NCI-H2227 (cell line): ENCODE measurements at regions not wholly inside any gene's neighbourhood (a gene's known extent, or its start where the extent isn't known, plus 50 kb on each side); places are given as distances from the start of the nearest gene placed in this dataset.
"Not testable (repeated sequence)": the region's sequence is repeated elsewhere in the genome, so short reads cannot be mapped to it uniquely, and the experiment has no call there.

Source experiments
- DNase-seq: peaks from one replicate; lab custom pipeline; 2025; ENCODE audit not compliant: unreplicated experiment; lab: John Stamatoyannopoulos, UW

- no peak for DNase-seq
These were observed 78.7 kb upstream of the SMIM23 start for GRCh38 chr5:171706736-171707441.

GRCh38 chr5:171707442-171707792, 78.2 kb upstream of the SMIM23 start:
- DNase-seq: no peak

DNA sequence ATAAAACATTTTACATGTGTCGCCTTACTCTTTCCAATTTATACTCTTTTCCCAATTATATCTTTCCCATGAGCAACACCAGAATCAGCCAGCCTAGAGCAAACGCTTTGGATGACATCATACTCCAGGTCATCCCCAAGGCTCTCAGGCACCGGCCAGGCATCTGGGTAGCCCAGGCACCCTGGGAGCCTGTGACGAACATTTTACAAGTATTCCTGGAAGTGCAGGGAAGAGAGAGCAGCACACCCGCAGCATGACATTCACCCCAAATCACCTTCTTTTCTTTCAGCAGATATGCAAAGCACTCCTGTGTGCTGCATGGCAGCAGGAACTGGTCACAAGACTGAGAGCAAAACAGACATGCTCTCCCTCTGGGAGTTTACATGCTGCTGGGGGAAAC, 75.7 kb upstream of the SMIM23 start:
- DNase-seq: no peak

DNA sequence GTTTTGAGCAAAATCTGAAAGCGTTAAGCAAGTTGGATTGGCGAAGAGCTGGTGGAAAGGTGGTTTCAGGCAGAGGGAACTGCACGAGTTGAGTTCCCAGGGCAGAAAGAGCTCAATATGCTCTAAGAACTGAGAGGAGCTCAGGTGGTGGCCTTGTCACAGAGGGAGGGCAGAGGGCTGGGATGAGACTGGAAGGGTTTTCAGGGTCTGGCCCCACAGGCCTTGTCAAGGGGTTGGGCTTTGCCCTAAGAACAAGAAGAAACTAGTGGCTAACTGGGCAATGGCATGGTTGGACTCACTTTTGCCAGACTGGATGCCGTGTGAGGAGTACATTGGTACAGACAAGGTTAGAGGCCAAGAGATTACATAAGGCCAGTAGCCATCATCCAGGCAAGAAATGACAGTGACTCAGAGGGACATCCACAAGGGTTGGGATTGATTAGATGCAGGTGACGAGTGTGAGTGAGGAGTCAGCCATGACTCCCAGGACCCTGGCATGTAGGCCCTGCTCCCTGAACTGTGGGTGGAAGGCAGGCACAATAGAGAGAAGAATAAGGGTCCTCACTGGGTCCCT, 75.1 kb upstream of the SMIM23 start:
- DNase-seq: no peak

DNA sequence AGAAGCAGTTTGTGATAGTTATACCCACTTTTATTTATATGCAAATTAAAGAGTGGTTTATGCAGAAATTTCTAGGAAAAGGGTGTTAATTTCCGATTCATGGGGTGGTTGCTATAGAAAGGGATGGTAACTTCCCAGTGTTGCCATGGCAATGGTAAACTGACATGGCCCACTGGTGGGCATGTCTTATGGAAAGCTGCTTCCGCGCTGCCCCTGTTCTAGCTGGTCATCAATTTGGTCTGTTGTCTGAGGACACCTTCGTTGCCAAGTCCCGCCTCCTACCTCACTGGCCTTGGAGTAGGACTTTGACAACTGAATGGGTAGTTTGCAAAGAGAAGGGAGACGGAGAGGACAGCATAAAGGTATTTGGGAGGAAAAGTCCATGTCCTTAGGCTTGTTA, 74.0 kb upstream of the SMIM23 start:
- DNase-seq: no peak

DNA sequence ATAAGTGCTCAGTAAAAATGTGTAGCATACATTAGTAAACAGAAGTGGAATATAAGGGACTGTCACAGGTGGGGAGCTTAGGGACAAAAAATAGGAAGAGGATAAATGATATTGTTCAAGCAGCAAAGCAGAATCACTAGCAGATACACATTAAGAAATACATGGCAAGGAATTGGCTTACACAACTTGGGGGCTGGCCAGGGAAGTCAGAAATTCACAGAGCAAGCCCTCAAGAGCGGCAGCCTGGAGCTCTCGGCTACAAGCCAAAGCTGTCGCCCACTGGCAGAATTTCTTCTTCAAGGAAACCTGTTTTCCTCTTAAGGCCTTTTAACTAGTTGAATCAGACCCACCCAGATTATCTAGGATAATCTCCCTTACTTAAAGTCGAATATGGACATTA, 73.0 kb upstream of the SMIM23 start:
- no peak for DNase-seq

DNA sequence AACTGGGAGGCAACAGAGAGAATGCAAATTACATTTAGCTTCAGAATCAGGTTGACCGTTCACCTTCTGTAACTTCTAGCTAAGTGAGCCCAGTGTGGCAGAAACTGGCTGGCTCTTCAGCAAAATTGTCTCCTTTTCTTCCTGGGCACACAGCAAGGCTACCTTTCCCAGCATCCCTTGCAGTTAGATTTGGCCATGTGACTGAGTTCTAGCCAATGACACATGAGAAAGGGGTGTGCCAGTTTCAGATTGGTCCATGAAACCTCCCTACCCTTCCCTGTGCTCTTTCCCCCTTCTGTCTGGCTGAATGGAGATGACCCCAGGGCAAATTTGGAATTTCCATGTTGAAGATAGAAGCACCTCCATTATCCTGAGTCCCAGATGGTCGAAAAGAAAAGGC, 72.5 kb upstream of the SMIM23 start:
- no peak for DNase-seq

DNA sequence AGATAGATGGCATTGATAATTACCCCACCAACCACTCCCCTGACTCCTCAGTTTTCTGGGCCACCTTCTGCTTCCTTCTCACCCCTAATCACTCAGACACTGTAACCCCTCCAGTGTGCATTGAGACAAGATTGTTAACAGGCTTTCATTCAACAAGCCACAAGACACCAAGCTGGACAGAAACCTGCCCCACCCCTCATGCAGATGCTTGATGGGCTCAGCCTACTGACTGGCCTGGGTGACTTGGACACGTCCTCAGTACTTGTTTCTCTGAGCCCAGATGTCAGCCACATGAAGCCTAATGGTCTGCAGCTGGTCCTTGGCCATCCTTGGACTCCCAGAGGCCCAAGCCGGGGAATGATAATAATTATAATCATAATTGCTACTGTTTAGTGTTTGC, 71.4 kb upstream of the SMIM23 start:
- no peak for DNase-seq

DNA sequence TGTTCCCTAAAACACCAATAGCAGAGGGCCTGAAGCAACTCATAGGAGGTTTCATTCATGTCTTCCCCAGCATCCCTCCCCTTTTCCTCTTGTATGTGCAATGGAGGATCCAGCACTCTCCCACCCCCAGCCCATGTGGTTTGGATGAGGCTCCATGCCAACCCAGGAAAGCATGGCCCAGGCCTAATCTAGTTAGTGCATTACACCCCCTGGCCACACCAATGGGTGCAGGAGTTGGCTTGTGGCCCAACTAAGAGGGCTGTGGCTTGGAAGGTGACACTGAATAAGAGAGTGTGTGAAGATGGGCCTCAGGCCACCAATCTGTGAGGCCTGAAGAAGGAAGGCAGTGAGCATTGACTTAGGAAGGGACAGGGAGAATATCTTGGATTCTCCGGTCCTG, 70.8 kb upstream of the SMIM23 start:
- DNase-seq: no peak

DNA sequence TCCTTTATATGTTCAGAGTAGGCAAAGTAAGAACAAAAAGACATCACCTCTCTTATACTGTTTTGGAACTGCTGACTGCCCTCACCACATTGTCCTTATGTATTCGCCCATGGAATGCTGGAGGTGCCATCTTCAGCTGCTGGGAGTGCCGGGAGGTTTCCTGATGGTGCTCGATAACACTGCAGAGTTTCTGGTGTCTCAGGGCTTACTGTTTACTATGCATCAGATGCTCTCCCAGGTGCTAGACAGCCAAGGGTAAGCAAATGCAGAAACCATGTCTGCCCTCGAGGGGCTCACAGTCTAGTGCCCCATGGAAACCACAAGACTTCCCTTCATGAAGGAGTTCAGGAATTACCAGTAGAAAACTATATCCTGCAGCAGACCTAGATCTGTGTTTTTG, 70.1 kb upstream of the SMIM23 start:
- no peak for DNase-seq

GRCh38 chr5:171720086-171720485, 65.5 kb upstream of the SMIM23 start:
- no peak for DNase-seq

- no peak for DNase-seq
These were observed 64.2 kb upstream of the SMIM23 start for GRCh38 chr5:171721464-171721863.

- peak; percentile 27 for DNase-seq
These were observed 61.0 kb upstream of the SMIM23 start for GRCh38 chr5:171724468-171725204.

- no peak for DNase-seq
These were observed 60.4 kb upstream of the SMIM23 start for GRCh38 chr5:171725205-171725601.

GRCh38 chr5:171726819-171727218, 58.8 kb upstream of the SMIM23 start:
- not testable (repeated sequence) for DNase-seq

- DNase-seq: no peak
These were observed 56.9 kb upstream of the SMIM23 start for GRCh38 chr5:171728686-171729085.
